Transverse colon (tissue), 3 donors: ENCODE measurements at regions not wholly inside any gene's neighbourhood (a gene's known extent, or its start where the extent isn't known, plus 50 kb on each side); places are given as distances from the start of the nearest gene placed in this dataset.

Experiments used
- EP300 ChIP-seq: sonication (generic); formaldehyde crosslinking; IDR thresholded peaks from one replicate; pipeline ENCODE4 v1.6.1; 2017; ENCODE audit warnings: antibody characterized with exemption, low read depth
- POLR2AphosphoS5 ChIP-seq, 3 donors: sonication (generic); formaldehyde crosslinking; IDR thresholded peaks; one replicate each; pipeline ENCODE4 v1.6.1; 2016; ENCODE audit warnings: antibody characterized with exemption in 3 of 3

GRCh38 chr17:79269620-79270019 is 195.0 kb downstream of the ENGASE start:
- no peak for TF ChIP-seq POLR2AphosphoS5 (IDR thresholded peaks at IDR 0.05)
- no peak for TF ChIP-seq EP300
